GM18520 (cell line): ENCODE measurements at regions not wholly inside any gene's neighbourhood (a gene's known extent, or its start where the extent isn't known, plus 50 kb on each side); places are given as distances from the start of the nearest gene placed in this dataset.

Experiments
- ATAC-seq: cut with Tn5 transposase; IDR thresholded peaks from one replicate; pipeline ENCODE4 v1.9.1; 2021; ENCODE audit not compliant: unreplicated experiment

DNA sequence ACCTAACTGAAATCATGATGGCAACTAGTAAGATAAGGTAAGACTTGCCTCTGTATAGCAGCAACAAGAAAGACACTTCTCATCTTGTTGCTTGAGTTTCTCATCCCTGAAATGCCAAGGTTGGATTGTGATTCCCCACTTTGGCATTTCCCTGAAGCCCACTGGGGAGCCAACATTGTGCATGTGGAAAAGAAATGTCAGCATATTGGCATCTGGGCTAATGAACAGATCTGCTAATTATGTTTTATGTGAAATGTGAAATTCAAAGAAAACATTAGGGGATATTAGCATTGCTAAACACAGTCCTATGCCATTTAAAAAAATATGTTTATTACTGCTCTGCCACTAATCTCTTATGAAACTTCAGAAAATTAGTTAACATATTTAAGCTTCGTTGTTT lies 126.3 kb upstream of the PCSK2 start:
- ATAC-seq: no peak

GRCh38 chr20:17107127-17107526 lies 119.7 kb upstream of the PCSK2 start:
- no peak for ATAC-seq

- ATAC-seq: no peak
Measured at GRCh38 chr20:17108896-17109295, 117.9 kb upstream of the PCSK2 start.

DNA sequence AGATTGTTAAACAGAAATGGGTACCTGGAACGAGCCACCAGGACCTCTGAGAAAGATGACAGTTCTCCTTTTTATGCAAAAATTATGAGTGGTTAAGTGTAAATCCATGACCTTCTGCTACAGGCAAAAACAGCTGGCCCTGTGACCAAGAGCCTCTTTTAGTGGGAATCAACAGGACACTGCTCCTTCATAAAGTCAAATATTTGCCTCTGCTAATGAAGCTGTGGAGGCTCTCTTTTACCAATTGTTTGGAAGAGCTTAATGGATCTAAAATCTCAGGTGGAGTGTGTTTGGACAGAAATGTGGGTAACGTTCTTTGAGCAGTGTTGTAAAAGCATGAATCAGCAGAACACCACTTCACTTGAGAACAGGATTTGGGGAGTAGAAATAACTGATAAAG lies 117.5 kb upstream of the PCSK2 start:
- no peak for ATAC-seq

- ATAC-seq: no peak
Measured at GRCh38 chr20:17128206-17128605, 98.6 kb upstream of the PCSK2 start.

- no peak for ATAC-seq
Measured at GRCh38 chr20:17129089-17129488, 97.8 kb upstream of the PCSK2 start.

DNA sequence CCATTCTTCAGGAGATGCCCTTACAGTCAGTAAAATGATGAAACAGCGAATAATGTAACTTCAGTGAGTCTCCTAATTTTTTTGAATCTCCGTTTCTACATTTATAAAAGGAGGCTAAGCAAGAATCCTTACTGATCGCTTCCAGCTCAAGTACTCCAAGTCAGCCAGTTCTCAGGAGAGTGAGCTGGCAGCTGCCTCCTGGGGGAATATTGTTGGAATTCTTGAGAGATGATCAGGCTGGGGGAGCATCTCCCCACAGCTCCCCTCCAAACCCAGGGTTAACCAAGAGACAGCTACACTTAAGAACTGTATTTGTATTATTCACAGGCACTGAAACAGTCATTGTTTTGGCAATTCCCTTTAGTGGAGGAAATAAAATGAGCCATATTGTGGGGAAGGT lies 89.1 kb upstream of the PCSK2 start:
- no peak for ATAC-seq

GRCh38 chr20:17138237-17138636 lies 88.6 kb upstream of the PCSK2 start:
- ATAC-seq: no peak

DNA sequence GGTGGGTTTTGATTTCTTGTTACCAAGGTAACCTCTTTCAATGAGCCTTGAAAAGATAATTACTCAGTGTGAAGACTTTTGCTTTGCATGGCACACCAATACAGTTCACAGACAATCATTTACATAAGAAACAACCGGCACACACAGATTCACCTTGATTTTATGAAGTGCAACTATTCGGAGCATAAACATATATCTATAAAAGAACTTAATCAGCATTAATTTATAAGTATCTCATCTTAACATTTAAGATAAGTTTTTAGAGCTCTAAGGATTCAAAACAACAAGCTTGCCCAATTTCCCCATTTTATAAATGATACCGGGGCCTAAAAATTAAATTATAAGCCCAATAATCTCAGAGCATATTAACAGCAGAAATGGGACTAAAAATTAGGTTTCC lies 85.9 kb upstream of the PCSK2 start:
- ATAC-seq: no peak

- ATAC-seq: no peak
Measured at GRCh38 chr20:17141568-17141967, 85.3 kb upstream of the PCSK2 start.

DNA sequence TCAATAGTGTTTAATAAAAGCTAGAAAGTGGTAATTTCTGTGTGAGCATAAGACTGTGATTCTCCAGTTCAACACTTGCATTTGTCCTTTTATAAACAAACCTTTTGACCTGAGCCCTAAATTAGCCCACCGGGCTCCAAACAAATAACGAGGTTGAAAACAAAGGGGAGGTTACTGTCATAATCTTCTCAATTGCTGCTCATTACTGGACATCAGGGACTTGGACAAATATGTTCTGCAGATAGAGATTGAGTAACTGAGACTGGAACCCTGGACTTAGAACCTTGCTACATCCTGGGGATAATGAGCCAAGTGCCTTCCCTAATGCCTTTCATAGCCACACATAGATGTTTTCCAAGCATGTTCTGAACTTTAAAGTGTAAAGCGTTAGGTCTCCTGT lies 84.2 kb upstream of the PCSK2 start:
- ATAC-seq: no peak

- no peak for ATAC-seq
Measured at GRCh38 chr20:17150858-17151257, 76.0 kb upstream of the PCSK2 start.

- ATAC-seq: no peak
Measured at GRCh38 chr20:17155401-17155800, 71.4 kb upstream of the PCSK2 start.

DNA sequence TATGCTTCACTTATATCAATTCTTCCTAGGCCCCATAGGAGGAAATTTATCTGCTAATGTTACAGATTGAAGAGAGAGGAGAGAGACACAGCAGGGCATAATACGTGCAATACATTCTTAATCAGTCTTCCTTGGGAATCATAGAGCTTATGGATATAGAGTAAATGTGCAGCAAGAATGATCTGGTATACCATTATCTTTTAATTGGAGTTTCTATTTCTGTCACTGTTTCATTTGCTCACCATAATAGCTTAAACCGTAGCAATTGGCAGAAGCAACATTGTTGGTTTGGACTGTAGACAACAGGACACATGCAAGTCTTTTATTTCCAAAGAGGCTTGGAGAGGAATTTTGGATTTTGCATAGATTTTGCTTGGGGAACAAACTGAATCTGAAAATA lies 68.1 kb upstream of the PCSK2 start:
- no peak for ATAC-seq

GRCh38 chr20:17161673-17162481 lies 65.0 kb upstream of the PCSK2 start:
- no peak for ATAC-seq

- ATAC-seq: no peak
Measured at GRCh38 chr20:17168026-17168612, 58.7 kb upstream of the PCSK2 start.

DNA sequence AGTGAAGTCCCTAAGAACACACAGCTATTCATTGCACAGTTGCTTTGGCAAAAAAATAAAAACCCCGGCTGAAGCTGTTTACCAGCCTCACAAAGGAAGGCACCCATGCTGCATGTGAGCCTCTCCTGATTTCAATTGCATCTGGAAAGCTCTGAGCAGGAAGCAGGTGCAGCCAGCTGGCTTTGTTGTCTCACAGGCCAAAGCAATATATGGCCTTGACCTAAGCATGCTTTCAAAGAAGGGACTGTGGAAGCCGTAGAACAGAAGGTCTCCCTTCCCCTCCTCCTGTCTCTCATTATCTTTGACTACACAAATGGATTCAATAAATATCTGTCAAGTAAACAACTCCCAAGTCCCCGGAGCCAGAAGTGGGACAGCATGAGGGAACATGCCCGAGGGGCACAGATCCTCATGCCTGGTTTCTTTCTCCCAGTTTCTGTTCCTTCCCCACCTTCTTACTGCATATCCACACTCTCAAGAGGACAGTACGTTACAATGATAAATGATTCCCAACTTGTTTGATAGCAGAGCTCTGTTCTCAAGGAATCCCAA lies 57.2 kb upstream of the PCSK2 start:
- no peak for ATAC-seq

DNA sequence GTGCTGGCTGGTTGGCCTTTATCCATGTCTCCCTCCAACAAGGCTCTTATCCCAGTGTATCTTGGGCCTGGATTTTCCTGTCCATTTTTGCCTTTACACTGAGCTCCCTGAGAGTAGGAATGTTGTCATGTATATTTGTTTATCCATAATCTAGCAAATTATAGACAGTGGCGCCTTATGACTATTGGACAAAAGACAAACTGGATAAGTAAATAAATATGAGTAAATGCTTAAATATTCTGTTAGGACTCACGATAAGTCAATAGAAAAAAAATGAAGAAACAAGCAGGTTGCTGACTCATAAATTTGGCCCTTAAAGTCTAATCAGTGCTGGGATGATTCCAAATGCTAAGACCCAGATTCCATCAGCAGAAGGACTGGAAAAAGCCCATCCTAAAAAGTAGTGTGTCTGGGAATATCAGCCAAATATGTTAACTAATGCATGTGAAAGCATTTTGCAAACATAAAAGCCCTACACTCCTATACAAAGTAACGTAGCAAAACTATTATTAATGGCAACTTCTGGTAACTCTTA lies 55.0 kb upstream of the PCSK2 start:
- ATAC-seq: no peak

GRCh38 chr20:17172836-17173516 lies 53.9 kb upstream of the PCSK2 start:
- ATAC-seq: no peak
